Tibial nerve (tissue), 3 donors: ENCODE measurements at regions not wholly inside any gene's neighbourhood (a gene's known extent, or its start where the extent isn't known, plus 50 kb on each side); places are given as distances from the start of the nearest gene placed in this dataset.

Experiments used
- CTCF ChIP-seq, 5 experiments: fragments of 200-600 bp in 3 of 5; fragments of 450-650 bp in 2 of 5; sonication (generic) in 3 of 5; IDR thresholded peaks; one replicate each; pipeline ENCODE4 v1.5.1; 2016 to 2019; ENCODE audit warnings: antibody characterized with exemption in 5 of 5, mild to moderate bottlenecking in 3 of 5, moderate library complexity in 2 of 5
- POLR2A ChIP-seq, 2 donors: fragments of 450-650 bp; IDR thresholded peaks; one replicate each; pipeline ENCODE4 v1.6.1; 2017; ENCODE audit warnings: antibody characterized with exemption in 2 of 2, mild to moderate bottlenecking in 2 of 2, moderate library complexity in 2 of 2

- TF ChIP-seq POLR2A (IDR thresholded peaks at IDR 0.05) (no peak), CTCF (IDR thresholded peaks at IDR 0.05) (no peak)
Observed at GRCh38 chrX:36930491-36930890, 77.7 kb upstream of the FAM47C start.
